SK-N-MC (cell line): ENCODE measurements at regions not wholly inside any gene's neighbourhood (a gene's known extent, or its start where the extent isn't known, plus 50 kb on each side); places are given as distances from the start of the nearest gene placed in this dataset.

ENCODE experiments used
- EZH2 ChIP-seq: fragments of 200-600 bp; sonication (generic); IDR thresholded peaks from one replicate; pipeline ENCODE4 v1.6.1; 2017; ENCODE audit warnings: antibody characterized with exemption
- FOXP2 ChIP-seq: optimal IDR thresholded peaks from 2 replicates; pipeline ENCODE3; 2011; ENCODE audit warnings: mild to moderate bottlenecking, moderate library complexity; ENCODE audit not compliant: insufficient read depth; ENCODE audit errors: extremely low read length, control extremely low read depth
- POLR2AphosphoS5 ChIP-seq: IDR thresholded peaks from 2 replicates; pipeline ENCODE4 v1.6.1; 2012; ENCODE audit warnings: mild to moderate bottlenecking, low read depth, low read length, borderline replicate concordance

DNA sequence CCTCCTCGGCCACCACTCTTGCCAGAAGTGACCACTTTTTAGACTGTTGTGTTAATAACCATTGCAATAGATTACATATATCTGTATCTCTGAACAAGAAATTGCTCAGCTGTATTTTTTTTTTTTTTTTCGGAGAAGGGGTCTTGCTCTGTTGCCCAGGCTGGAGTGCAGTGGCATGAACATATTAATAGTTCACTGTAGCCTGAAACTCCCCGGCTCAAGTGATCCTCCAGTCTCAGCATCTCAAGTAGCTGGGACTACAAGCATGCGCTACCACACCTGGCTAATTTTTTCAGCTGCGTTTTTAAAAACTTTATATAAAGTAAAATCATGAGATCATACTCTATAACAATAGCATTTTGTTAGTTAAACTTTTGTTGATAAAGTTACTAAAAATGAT is 609.0 kb downstream of the ZNF385D start:
- no peak for TF ChIP-seq EZH2
- no peak for TF ChIP-seq POLR2AphosphoS5
- no peak for TF ChIP-seq FOXP2
